ENCODE measurements at regions not wholly inside any gene's neighbourhood (a gene's known extent, or its start where the extent isn't known, plus 50 kb on each side); places are given as distances from the start of the nearest gene placed in this dataset.

GRCh38 chr21:17925899-17926298 lies 106.7 kb upstream of the C21orf91 start:
- TF ChIP-seq CTCF (conservative IDR thresholded peaks at IDR 0.05) = peak; percentile 67
- no peak for DNase-seq (ENCODE audit: low read depth, low spot score)
- Mint-ChIP-seq H3K27ac (ENCODE audit: unreplicated experiment) (no peak overlapping the region), H3K27me3 (ENCODE audit: low read depth) (no peaks in the 10 kb centered on the region), H3K9me3 (no peaks in the 10 kb centered on the region), H3K4me3 (no peak overlapping the region), H3K4me1 (peaks cover 3% of the 10 kb centered on the region), H3K36me3 (ENCODE audit: low read depth) (no peaks in the 10 kb centered on the region)

- H3K27me3 Mint-ChIP-seq (ENCODE audit: low read depth) = no peaks in the 10 kb centered on the region
- peak; percentile 91 for TF ChIP-seq CTCF (conservative IDR thresholded peaks at IDR 0.05)
- no peaks in the 10 kb centered on the region for H3K36me3 Mint-ChIP-seq (ENCODE audit: low read depth)
- H3K9me3 Mint-ChIP-seq = peaks cover 4% of the 10 kb centered on the region
- H3K4me1 Mint-ChIP-seq = peaks cover 3% of the 10 kb centered on the region
- DNase-seq (ENCODE audit: low read depth, low spot score) = peak; percentile 49
- no peak overlapping the region for H3K27ac Mint-ChIP-seq (ENCODE audit: unreplicated experiment)
- no peak overlapping the region for H3K4me3 Mint-ChIP-seq
These were observed 105.9 kb upstream of the C21orf91 start for GRCh38 chr21:17925000-17925610.

GRCh38 chr21:17921579-17922530 lies 102.7 kb upstream of the C21orf91 start:
- Mint-ChIP-seq H3K36me3 (ENCODE audit: low read depth) (peaks cover 3% of the 10 kb centered on the region), H3K27ac (ENCODE audit: unreplicated experiment) (no peak overlapping the region), H3K4me3 (no peak overlapping the region), H3K9me3 (peaks cover 10% of the 10 kb centered on the region), H3K27me3 (ENCODE audit: low read depth) (no peaks in the 10 kb centered on the region), H3K4me1 (peaks cover 3% of the 10 kb centered on the region)
- no peak for DNase-seq (ENCODE audit: low read depth, low spot score)
- no peak for TF ChIP-seq CTCF (conservative IDR thresholded peaks at IDR 0.05)

- H3K27ac Mint-ChIP-seq (ENCODE audit: unreplicated experiment) = no peak overlapping the region
- H3K4me1 Mint-ChIP-seq = no peaks in the 10 kb centered on the region
- no peak for TF ChIP-seq CTCF (conservative IDR thresholded peaks at IDR 0.05)
- no peaks in the 10 kb centered on the region for H3K27me3 Mint-ChIP-seq (ENCODE audit: low read depth)
- no peak overlapping the region for H3K4me3 Mint-ChIP-seq
- H3K36me3 Mint-ChIP-seq (ENCODE audit: low read depth) = peaks cover 3% of the 10 kb centered on the region
- DNase-seq (ENCODE audit: low read depth, low spot score) = no peak
- peaks cover 10% of the 10 kb centered on the region for H3K9me3 Mint-ChIP-seq
These were observed 96.8 kb upstream of the C21orf91 start for GRCh38 chr21:17915976-17916375.

GRCh38 chr21:17911628-17912027 lies 92.5 kb upstream of the C21orf91 start:
- Mint-ChIP-seq H3K27me3 (ENCODE audit: low read depth) (no peaks in the 10 kb centered on the region), H3K9me3 (no peaks in the 10 kb centered on the region), H3K27ac (ENCODE audit: unreplicated experiment) (no peak overlapping the region), H3K36me3 (ENCODE audit: low read depth) (no peaks in the 10 kb centered on the region), H3K4me3 (no peak overlapping the region), H3K4me1 (no peaks in the 10 kb centered on the region)
- DNase-seq (ENCODE audit: low read depth, low spot score) = no peak
- TF ChIP-seq CTCF (conservative IDR thresholded peaks at IDR 0.05) = no peak

Data from neural crest cell (in vitro differentiated cells).